ENCODE measurements at regions not wholly inside any gene's neighbourhood (a gene's known extent, or its start where the extent isn't known, plus 50 kb on each side); places are given as distances from the start of the nearest gene placed in this dataset.

DNA sequence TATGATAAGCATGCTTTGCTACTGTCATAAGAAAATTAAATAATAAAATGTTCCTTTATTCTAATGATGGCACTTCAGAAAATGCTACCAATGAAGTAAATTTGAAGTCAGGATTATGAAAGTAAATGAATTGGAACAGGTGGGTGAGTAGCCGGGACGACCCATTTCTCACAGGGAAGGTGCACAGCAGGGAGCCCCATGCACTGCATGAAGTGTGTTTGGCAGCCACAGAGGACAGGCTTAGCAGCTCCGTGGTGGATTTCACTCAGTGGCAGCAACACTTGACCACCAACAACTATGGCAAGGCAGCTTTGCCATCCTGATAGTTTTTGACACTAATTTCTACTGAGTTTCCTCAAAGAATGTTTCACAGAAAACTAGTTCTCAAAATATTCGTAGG is 146.3 kb downstream of the ATL2 start:
- H3K27me3 Mint-ChIP-seq (ENCODE audit: low read depth): peaks cover 6% of the 10 kb centered on the region
- H3K9me3 Mint-ChIP-seq: peaks cover 8% of the 10 kb centered on the region
- no peaks in the 10 kb centered on the region for H3K4me1 Mint-ChIP-seq
- H3K4me3 Mint-ChIP-seq: no peak overlapping the region
- TF ChIP-seq, protein P1, sequence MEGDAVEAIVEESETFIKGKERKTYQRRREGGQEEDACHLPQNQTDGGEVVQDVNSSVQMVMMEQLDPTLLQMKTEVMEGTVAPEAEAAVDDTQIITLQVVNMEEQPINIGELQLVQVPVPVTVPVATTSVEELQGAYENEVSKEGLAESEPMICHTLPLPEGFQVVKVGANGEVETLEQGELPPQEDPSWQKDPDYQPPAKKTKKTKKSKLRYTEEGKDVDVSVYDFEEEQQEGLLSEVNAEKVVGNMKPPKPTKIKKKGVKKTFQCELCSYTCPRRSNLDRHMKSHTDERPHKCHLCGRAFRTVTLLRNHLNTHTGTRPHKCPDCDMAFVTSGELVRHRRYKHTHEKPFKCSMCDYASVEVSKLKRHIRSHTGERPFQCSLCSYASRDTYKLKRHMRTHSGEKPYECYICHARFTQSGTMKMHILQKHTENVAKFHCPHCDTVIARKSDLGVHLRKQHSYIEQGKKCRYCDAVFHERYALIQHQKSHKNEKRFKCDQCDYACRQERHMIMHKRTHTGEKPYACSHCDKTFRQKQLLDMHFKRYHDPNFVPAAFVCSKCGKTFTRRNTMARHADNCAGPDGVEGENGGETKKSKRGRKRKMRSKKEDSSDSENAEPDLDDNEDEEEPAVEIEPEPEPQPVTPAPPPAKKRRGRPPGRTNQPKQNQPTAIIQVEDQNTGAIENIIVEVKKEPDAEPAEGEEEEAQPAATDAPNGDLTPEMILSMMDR (conservative IDR thresholded peaks at IDR 0.05): no peak
- peaks cover 4% of the 10 kb centered on the region for H3K36me3 Mint-ChIP-seq (ENCODE audit: low read depth)
- no peak for DNase-seq (ENCODE audit: low read depth, low spot score)
- H3K27ac Mint-ChIP-seq (ENCODE audit: unreplicated experiment): no peak overlapping the region

DNA sequence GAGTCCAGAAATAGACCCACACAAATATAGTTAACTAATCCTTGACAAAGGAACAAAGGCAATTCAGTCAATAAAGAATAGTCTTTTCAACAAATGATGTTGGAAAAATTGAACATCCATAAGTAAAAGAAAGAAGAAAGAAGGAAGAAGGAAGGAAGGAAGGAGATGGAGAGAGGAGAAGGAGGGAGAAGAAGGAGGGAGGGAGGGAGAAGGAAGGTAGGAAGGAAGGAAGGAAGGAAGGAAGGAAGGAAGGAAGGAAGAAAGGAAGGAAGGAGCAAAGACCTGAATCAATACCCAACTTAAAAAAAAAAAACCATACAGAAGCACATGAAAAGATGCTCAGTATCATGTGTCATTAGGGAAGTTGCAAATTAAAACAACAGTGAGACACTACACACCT is 148.3 kb downstream of the ATL2 start:
- Mint-ChIP-seq H3K27me3 (ENCODE audit: low read depth) (peaks cover 9% of the 10 kb centered on the region), H3K9me3 (no peaks in the 10 kb centered on the region), H3K4me3 (no peak overlapping the region), H3K27ac (ENCODE audit: unreplicated experiment) (no peak overlapping the region), H3K36me3 (ENCODE audit: low read depth) (no peaks in the 10 kb centered on the region), H3K4me1 (peaks cover 15% of the 10 kb centered on the region)
- no peak for DNase-seq (ENCODE audit: low read depth, low spot score)
- TF ChIP-seq, protein P1 (conservative IDR thresholded peaks at IDR 0.05): no peak

DNA sequence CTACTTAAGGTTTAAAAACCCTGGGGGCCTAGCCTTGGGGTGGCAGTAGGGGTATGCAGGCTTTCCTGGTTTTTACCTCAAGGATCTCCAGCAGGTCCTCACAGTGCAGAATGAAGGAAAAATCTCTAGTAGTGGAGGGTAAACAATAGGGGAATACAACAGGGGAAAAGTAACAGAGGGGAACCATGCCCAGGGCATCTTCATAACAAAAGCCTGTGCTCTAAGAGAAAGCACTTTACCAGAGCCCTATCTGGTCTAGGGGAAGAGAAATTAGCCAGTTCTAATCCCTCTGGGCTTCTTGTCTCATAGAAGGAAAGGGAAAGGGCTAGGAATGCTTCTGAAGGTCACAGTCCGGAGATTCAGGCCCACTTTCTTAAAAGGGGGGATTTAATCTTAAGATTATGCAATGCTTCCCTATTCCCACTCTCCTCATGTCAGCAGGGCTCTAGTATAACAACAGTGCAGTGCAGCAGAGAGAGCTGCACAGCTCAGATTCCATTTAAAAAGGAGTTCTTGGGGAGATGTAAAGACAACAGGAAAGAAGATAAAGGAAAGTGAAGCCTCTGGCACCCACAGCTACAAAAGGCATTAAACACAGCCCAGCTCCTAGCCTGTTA is 149.0 kb upstream of the CYP1B1 start:
- Mint-ChIP-seq H3K27ac (ENCODE audit: unreplicated experiment) (peak overlapping the region; percentile 23), H3K4me3 (no peak overlapping the region), H3K36me3 (ENCODE audit: low read depth) (no peaks in the 10 kb centered on the region), H3K9me3 (peaks cover 2% of the 10 kb centered on the region), H3K27me3 (ENCODE audit: low read depth) (peaks cover 9% of the 10 kb centered on the region), H3K4me1 (peaks cover 15% of the 10 kb centered on the region)
- TF ChIP-seq, protein P1 (conservative IDR thresholded peaks at IDR 0.05): no peak
- no peak for DNase-seq (ENCODE audit: low read depth, low spot score)

DNA sequence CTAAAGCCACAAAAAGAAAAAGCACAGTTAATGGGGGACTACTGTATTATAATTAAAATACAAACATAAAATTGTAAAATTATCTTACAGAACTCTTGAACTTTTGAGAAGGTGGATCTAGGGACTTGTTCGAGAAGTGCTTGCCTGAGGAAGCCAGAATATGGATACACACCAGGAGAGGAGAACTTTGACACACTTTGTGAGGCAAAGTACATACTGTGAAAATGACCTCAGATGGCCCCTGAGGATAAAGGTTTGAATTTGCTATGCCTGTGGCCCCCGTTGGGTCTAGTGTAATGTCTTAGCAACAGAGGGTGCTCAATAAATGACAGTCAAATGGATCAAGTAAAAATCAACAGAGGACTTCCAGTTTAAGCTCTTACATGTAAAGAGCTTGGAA is 148.2 kb upstream of the CYP1B1 start:
- TF ChIP-seq, protein P1 (conservative IDR thresholded peaks at IDR 0.05): no peak
- Mint-ChIP-seq H3K27ac (ENCODE audit: unreplicated experiment) (no peak overlapping the region), H3K36me3 (ENCODE audit: low read depth) (no peaks in the 10 kb centered on the region), H3K4me1 (peaks cover 15% of the 10 kb centered on the region), H3K4me3 (no peak overlapping the region), H3K9me3 (peaks cover 2% of the 10 kb centered on the region), H3K27me3 (ENCODE audit: low read depth) (peaks cover 9% of the 10 kb centered on the region)
- DNase-seq (ENCODE audit: low read depth, low spot score): no peak

DNA sequence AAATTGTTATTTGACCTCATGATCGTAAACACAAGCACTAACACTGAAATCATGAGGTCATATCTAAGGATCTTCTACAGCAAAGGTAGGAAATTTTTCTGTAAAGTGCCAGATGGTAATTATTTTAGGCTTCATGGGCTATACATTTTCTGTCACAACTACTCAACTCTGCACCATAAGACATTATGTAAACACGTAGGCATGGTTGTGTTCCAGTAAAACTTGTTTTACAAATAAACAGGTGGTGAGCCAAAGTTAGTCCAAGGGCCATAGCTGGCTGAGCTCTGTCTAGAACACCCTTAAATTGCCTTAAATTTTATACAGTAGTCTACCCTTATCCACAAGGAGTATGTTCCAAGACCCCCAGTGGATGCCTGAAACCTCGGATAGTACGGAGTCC is 147.3 kb upstream of the CYP1B1 start:
- Mint-ChIP-seq H3K4me1 (peaks cover 23% of the 10 kb centered on the region), H3K36me3 (ENCODE audit: low read depth) (no peaks in the 10 kb centered on the region), H3K27me3 (ENCODE audit: low read depth) (peaks cover 9% of the 10 kb centered on the region), H3K9me3 (peaks cover 2% of the 10 kb centered on the region), H3K27ac (ENCODE audit: unreplicated experiment) (no peak overlapping the region), H3K4me3 (no peak overlapping the region)
- DNase-seq (ENCODE audit: low read depth, low spot score): no peak
- TF ChIP-seq, protein P1 (conservative IDR thresholded peaks at IDR 0.05): no peak
